ENCODE measurements at regions not wholly inside any gene's neighbourhood (a gene's known extent, or its start where the extent isn't known, plus 50 kb on each side); places are given as distances from the start of the nearest gene placed in this dataset.
A peak's percentile ranks its signal among the peaks of the same experiment; 100 is the strongest.

GRCh38 chrX:39811376-39811775 is 286.4 kb downstream of the BCOR start:
- Histone ChIP-seq H3K27me3 (ENCODE audit: low read depth, low read length) (peaks cover 6% of the 10 kb centered on the region), H3K4me2 (ENCODE audit: low read length) (no peak overlapping the region), H3K4me1 (ENCODE audit: low read length) (peaks cover 29% of the 10 kb centered on the region), H3K79me2 (ENCODE audit: low read length) (no peaks in the 10 kb centered on the region), H3K36me3 (replicated peaks; ENCODE audit: low read depth, low read length) (no peaks in the 10 kb centered on the region), H2AFZ (ENCODE audit: low read depth, low read length) (no peak overlapping the region), H3K27ac (ENCODE audit: low read length) (no peak overlapping the region), H4K20me1 (ENCODE audit: insufficient read depth, low read length) (no peaks in the 10 kb centered on the region), H3K4me3 (ENCODE audit: low read length) (no peak overlapping the region), H3K9me3 (ENCODE audit: insufficient read depth, low read length) (no peaks in the 10 kb centered on the region), H3K9ac (ENCODE audit: low read length) (no peak overlapping the region)
- TF ChIP-seq EZH2phosphoT487 (IDR thresholded peaks at IDR 0.05; ENCODE audit: low read depth) (no peak), CTCF (IDR thresholded peaks at IDR 0.05; ENCODE audit: low read depth, low read length) (no peak)

DNA sequence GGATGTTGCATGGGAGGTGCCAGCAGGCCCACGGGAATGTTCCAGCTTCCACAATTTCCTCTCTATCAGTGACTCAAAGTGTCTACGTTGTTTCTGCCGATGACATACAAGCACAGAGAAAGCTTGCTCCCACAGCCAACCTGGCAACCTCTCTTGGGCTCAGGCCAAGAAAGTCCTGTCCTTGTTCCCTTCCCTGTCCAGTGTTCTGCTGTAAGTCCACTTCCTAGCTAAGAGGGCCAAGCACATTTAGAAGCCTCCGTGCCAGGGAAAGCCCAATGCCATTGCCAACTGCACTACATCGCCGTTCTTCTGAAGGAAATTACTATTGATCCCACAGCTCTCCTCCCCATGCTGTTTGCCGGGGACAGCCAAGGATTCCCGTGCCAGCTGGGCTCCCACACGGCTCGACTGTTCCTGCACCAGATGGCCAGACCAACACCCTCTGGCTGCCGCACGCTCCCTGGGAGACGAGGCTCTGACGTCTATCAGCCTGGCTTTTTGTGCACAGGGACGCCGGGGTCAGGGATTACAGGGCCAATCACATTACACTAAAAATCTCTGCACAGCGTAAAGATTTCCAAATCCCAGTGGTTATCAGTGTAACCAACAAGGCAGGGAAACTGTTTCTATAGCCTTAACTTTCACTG is 284.0 kb downstream of the BCOR start:
- Histone ChIP-seq H3K4me3 (ENCODE audit: low read length) (no peak overlapping the region), H3K4me1 (ENCODE audit: low read length) (peaks cover 30% of the 10 kb centered on the region), H3K36me3 (replicated peaks; ENCODE audit: low read depth, low read length) (no peaks in the 10 kb centered on the region), H3K9ac (ENCODE audit: low read length) (no peak overlapping the region), H3K27me3 (ENCODE audit: low read depth, low read length) (peaks cover 6% of the 10 kb centered on the region), H3K79me2 (ENCODE audit: low read length) (no peaks in the 10 kb centered on the region), H4K20me1 (ENCODE audit: insufficient read depth, low read length) (no peaks in the 10 kb centered on the region), H3K9me3 (ENCODE audit: insufficient read depth, low read length) (no peaks in the 10 kb centered on the region), H2AFZ (ENCODE audit: low read depth, low read length) (no peak overlapping the region), H3K27ac (ENCODE audit: low read length) (no peak overlapping the region), H3K4me2 (ENCODE audit: low read length) (no peak overlapping the region)
- TF ChIP-seq CTCF (IDR thresholded peaks at IDR 0.05; ENCODE audit: low read depth, low read length) (no peak), EZH2phosphoT487 (IDR thresholded peaks at IDR 0.05; ENCODE audit: low read depth) (no peak)

DNA sequence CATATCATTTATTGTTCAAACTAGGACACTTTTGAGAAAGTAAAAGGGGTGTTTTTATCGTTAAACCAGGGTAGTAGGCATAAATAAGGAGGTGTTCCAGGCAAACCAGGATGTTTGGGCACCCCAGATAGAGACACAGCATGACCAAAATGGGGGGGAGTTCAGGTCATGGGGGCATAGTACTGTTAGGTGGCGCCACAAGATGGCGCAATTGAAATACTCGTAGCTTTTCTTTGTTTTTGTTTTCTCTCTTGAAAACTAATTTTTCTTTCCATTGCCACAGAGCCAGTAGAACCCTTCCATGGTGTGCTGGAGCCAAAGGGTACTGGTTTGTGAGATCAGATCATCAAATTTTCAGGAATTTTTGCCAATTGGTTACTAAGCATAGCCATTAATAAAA is 283.4 kb downstream of the BCOR start:
- H3K4me3 ChIP-seq (ENCODE audit: low read length), result no peak overlapping the region
- no peak overlapping the region for H2AFZ ChIP-seq (ENCODE audit: low read depth, low read length)

GRCh38 chrX:39815631-39816030 is 282.1 kb downstream of the BCOR start:
- no peaks in the 10 kb centered on the region for H3K36me3 ChIP-seq (replicated peaks; ENCODE audit: low read depth, low read length)
- no peaks in the 10 kb centered on the region for H3K9me3 ChIP-seq (ENCODE audit: insufficient read depth, low read length)
- H4K20me1 ChIP-seq (ENCODE audit: insufficient read depth, low read length), result no peaks in the 10 kb centered on the region
- H3K4me3 ChIP-seq (ENCODE audit: low read length), result peak overlapping the region; percentile 35
- no peaks in the 10 kb centered on the region for H3K79me2 ChIP-seq (ENCODE audit: low read length)
- H3K4me1 ChIP-seq (ENCODE audit: low read length), result peaks cover 26% of the 10 kb centered on the region
- H3K9ac ChIP-seq (ENCODE audit: low read length), result no peak overlapping the region; the same call in 1 of the 2 replicates
- H3K4me2 ChIP-seq (ENCODE audit: low read length), result peak overlapping the region; percentile 68
- TF ChIP-seq CTCF (IDR thresholded peaks at IDR 0.05; ENCODE audit: low read depth, low read length) (no peak), EZH2phosphoT487 (IDR thresholded peaks at IDR 0.05; ENCODE audit: low read depth) (no peak)
- H2AFZ ChIP-seq (ENCODE audit: low read depth, low read length), result no peak overlapping the region
- H3K27me3 ChIP-seq (ENCODE audit: low read depth, low read length), result peaks cover 14% of the 10 kb centered on the region
- H3K27ac ChIP-seq (ENCODE audit: low read length), result peak overlapping the region; percentile 68

More for the DNA sequence above, 283.4 kb downstream of the BCOR start:
- peaks cover 26% of the 10 kb centered on the region for H3K4me1 ChIP-seq (ENCODE audit: low read length)
- H3K27me3 ChIP-seq (ENCODE audit: low read depth, low read length), result peaks cover 11% of the 10 kb centered on the region
- no peak overlapping the region for H3K4me2 ChIP-seq (ENCODE audit: low read length)
- no peaks in the 10 kb centered on the region for H4K20me1 ChIP-seq (ENCODE audit: insufficient read depth, low read length)
- no peak overlapping the region for H3K27ac ChIP-seq (ENCODE audit: low read length)
- no peak for TF ChIP-seq EZH2phosphoT487 (IDR thresholded peaks at IDR 0.05; ENCODE audit: low read depth)
- TF ChIP-seq CTCF (IDR thresholded peaks at IDR 0.05; ENCODE audit: low read depth, low read length), result peak; percentile 70
- no peaks in the 10 kb centered on the region for H3K79me2 ChIP-seq (ENCODE audit: low read length)
- H3K36me3 ChIP-seq (replicated peaks; ENCODE audit: low read depth, low read length), result no peaks in the 10 kb centered on the region
- H3K9me3 ChIP-seq (ENCODE audit: insufficient read depth, low read length), result no peaks in the 10 kb centered on the region
- H3K9ac ChIP-seq (ENCODE audit: low read length), result 0 out of 2 replicates have a peak overlapping the region, but pooled peaks have one; percentile 32

Measured in OCI-LY3 (cell line).